ENCODE measurements at regions not wholly inside any gene's neighbourhood (a gene's known extent, or its start where the extent isn't known, plus 50 kb on each side); places are given as distances from the start of the nearest gene placed in this dataset.

DNA sequence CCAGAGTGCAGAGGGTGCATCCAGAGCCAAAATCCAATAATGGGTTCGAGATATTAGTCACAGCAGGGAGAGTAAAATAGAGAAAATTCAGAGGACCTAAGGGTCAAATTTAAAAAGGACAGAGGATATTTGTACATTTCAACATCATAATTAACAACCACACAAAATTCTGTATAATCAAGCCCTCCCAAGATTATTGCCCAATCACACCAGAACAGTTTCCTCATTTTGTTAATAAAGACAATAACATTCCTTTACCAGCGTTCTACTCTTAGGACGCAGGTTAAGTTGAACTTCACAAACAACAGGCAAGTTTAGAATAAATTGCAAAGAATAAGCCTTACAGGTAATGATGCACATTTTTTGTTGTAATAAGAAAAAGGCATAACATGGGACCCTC is 462.8 kb downstream of the PTPRC start:
- ATAC-seq (no peak), DNase-seq (no peak)
- no peaks in the 10 kb centered on the region for H3K27me3 Mint-ChIP-seq
- peaks cover 13% of the 10 kb centered on the region for H3K4me1 Mint-ChIP-seq
- peaks cover 5% of the 10 kb centered on the region for H3K36me3 Mint-ChIP-seq (ENCODE audit: low read depth)
- H3K9me3 Mint-ChIP-seq = peaks cover 18% of the 10 kb centered on the region
- H3K4me3 Mint-ChIP-seq = no peak overlapping the region
- H3K27ac Mint-ChIP-seq = no peak overlapping the region

DNA sequence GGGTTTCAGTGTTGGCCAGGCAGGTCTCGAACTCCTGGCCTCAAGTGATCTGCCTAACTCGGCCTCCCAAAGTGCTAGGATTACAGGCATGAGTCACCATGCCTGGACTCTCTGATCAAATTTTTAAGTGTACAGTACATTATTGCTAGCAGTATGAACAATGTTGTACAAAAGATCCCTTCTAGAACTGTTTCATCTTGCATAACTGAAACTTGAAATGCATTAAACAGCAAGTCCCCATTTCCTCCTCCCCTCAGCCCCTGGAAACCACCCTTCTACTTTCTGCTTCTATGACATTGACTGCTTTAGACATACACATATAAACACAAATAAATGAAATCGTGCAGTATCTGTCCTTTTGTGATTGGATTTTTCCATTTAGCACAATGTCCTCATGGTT is 463.4 kb downstream of the PTPRC start:
- H3K27ac Mint-ChIP-seq = no peak overlapping the region
- ATAC-seq = peak; percentile 24
- no peak overlapping the region for H3K4me3 Mint-ChIP-seq
- peaks cover 5% of the 10 kb centered on the region for H3K36me3 Mint-ChIP-seq (ENCODE audit: low read depth)
- H3K9me3 Mint-ChIP-seq = peaks cover 21% of the 10 kb centered on the region
- H3K4me1 Mint-ChIP-seq = peaks cover 13% of the 10 kb centered on the region
- no peak for DNase-seq
- no peaks in the 10 kb centered on the region for H3K27me3 Mint-ChIP-seq

DNA sequence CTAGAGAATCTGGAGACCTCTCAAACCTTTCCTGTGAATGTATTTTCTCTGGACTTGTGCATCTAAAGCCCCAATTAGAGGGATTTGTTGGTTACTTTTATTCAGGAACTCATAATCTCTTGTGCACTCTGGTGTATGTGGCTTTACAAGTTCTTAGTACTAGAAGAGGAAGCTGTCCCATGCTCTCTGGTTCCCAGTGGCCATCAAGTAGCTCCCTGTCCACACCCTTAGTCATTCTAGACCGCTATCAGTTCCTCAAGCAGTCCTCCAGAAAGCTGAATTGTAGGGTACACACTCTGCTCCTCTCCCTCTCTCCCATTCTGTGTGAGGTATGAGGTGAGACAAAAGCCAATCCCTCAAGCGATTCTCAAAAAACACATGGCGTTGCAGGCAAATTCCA is 470.3 kb downstream of the PTPRC start:
- ATAC-seq (no peak), DNase-seq (no peak)
- Mint-ChIP-seq H3K4me1 (no peaks in the 10 kb centered on the region), H3K4me3 (no peak overlapping the region), H3K27me3 (no peaks in the 10 kb centered on the region), H3K9me3 (peaks cover 26% of the 10 kb centered on the region), H3K36me3 (ENCODE audit: low read depth) (peaks cover 3% of the 10 kb centered on the region), H3K27ac (no peak overlapping the region)

DNA sequence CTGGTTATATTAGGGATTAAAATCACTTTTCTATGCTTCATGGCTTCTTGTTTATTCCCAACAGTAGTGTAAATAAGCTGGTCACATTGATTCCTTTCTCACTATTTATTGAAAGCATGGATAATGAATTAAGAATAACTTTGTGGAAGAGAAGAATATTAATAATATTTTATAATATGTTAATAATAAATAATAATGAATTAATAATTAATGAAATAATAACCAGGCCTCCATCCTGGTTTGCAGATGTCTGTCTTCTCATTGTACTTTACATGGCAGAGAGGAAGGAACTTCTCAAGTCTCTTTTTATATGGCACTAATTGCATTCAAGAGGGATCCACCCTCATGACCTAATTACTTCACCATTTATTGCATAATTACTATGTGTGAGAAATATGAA is 473.5 kb downstream of the PTPRC start:
- no peak for ATAC-seq
- Mint-ChIP-seq H3K9me3 (peaks cover 9% of the 10 kb centered on the region), H3K4me3 (no peak overlapping the region), H3K27ac (no peak overlapping the region), H3K4me1 (peaks cover 6% of the 10 kb centered on the region), H3K36me3 (ENCODE audit: low read depth) (no peaks in the 10 kb centered on the region), H3K27me3 (no peaks in the 10 kb centered on the region)
- no peak for DNase-seq

DNA sequence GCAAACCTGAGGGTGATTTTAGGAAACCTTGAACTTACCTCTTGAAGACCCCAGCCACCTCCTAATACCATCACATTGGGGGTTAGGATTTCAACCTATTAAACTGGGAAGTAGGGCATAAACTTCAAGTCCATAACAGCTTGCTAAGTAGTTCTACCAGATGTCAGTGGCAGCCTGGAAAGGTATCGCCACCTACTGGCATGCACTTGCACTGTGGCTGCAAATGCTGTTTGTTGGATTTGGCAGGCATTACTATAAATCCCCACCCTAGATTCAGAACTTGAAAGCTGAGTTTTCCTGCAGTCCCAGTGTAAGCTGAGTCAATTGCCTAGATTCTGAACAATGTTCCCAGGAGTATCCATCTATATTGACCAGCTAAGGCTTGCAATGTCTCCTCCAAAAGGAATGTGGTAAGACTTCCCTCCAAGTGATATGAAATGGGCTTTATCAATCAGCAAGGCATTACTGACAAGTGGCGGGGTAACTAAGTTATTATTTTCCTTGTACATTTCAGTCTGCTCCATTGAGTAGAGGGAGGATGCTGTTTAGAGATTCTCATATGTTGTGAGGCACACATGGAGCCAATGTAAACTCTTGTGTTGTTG is 474.5 kb downstream of the PTPRC start:
- no peak for ATAC-seq
- Mint-ChIP-seq H3K4me3 (no peak overlapping the region), H3K36me3 (ENCODE audit: low read depth) (no peaks in the 10 kb centered on the region), H3K4me1 (peaks cover 6% of the 10 kb centered on the region), H3K9me3 (peaks cover 3% of the 10 kb centered on the region), H3K27ac (no peak overlapping the region), H3K27me3 (no peaks in the 10 kb centered on the region)
- peak; percentile 69 for DNase-seq

DNA sequence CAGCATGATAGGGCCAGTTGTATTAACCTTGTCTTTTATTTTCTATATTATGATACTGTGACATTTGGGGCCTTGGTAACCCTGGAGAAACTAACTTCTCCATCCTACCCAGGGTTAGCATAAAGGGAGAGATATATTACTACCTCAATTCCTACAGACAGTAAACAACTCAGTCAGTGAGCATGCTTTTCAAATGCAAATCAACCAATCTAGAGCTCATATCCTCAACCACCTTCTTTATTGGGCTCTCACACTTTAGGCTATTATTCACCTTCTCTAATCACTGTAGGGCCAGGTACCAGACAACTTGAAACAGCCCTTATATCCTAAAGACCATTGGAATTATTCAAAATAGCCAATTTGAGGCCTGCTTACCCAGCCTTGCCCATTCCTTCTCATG is 477.6 kb downstream of the PTPRC start:
- H3K4me1 Mint-ChIP-seq = peaks cover 6% of the 10 kb centered on the region
- no peak overlapping the region for H3K4me3 Mint-ChIP-seq
- H3K9me3 Mint-ChIP-seq = no peaks in the 10 kb centered on the region
- ATAC-seq (no peak), DNase-seq (no peak)
- no peaks in the 10 kb centered on the region for H3K27me3 Mint-ChIP-seq
- no peak overlapping the region for H3K27ac Mint-ChIP-seq
- no peaks in the 10 kb centered on the region for H3K36me3 Mint-ChIP-seq (ENCODE audit: low read depth)

DNA sequence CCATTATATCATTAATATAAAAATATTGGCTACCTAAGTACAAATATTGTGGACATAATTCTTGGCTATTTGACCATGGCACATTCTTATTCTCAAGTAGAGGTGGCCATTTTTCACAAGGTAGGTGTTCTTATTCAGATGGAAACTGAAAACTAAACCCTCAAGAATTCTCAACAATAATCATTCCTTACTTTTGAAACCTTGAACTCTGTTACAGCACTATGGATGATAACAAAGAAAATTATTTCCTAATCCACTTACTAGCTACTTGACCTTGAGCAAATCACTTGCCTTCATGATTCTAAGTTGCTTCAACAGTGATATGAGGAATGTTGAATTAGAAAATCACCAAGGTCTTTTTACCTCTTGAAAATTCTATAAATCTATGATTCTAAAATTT is 482.2 kb downstream of the PTPRC start:
- Mint-ChIP-seq H3K4me3 (no peak overlapping the region), H3K9me3 (no peaks in the 10 kb centered on the region), H3K4me1 (peaks cover 15% of the 10 kb centered on the region), H3K36me3 (ENCODE audit: low read depth) (no peaks in the 10 kb centered on the region), H3K27me3 (no peaks in the 10 kb centered on the region), H3K27ac (no peak overlapping the region)
- ATAC-seq (no peak), DNase-seq (no peak)

DNA sequence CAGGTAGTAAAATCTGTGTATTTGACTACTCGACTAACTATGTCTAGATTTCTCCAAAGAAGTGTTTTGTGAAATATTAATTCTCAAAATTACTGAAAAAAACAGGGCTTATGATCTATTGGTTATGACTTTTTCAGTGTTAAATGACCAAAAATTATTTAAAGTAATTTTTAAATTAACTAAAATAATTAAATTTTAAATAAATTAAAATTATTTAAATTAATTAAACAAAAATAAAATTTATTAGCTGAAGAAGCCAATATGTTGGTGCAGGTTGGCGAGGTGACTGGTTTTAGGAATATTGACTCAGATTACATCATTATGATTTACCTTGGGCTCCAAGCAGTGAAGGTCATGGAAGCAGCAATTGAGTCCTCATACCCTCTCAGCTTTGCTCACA is 483.2 kb downstream of the PTPRC start:
- H3K27ac Mint-ChIP-seq = no peak overlapping the region
- DNase-seq (no peak), ATAC-seq (no peak)
- H3K27me3 Mint-ChIP-seq = no peaks in the 10 kb centered on the region
- no peaks in the 10 kb centered on the region for H3K9me3 Mint-ChIP-seq
- no peaks in the 10 kb centered on the region for H3K36me3 Mint-ChIP-seq (ENCODE audit: low read depth)
- peaks cover 15% of the 10 kb centered on the region for H3K4me1 Mint-ChIP-seq
- H3K4me3 Mint-ChIP-seq = no peak overlapping the region

DNA sequence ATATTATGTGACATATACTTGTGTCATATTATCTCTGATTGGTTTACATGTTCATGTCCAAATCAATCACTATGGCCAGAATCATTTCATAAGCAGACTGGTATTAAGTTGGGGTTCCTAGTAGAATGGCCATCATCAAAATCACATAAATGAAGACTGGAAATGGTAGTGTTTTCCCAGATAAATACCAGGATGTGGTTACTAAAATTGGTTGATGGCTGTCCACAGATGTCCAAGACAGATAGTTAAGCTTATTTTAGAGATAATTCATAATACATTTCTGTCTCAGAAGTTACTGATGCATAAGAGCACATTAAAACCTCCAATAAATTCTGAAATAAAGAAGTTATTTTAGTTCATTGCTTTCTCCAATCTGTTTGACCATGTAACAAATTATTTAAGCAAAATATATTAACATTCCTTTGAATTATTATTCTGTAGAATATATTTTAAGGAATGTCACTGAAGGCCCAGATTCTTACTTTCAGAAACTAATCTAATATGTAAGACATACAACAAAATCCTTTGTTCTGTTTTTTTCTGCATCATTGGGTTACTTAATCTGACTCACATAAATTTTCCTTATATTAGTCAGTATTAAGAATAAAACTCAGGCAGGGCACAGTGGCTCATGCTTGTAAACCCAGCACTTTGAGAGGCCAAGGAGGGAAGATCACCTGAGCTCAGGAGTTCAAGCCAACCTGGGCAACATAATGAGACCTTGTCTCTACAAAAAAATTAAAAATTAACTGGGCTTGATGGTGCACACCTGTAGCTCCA is 483.9 kb downstream of the PTPRC start:
- Mint-ChIP-seq H3K4me3 (no peak overlapping the region), H3K27ac (no peak overlapping the region), H3K27me3 (no peaks in the 10 kb centered on the region), H3K36me3 (ENCODE audit: low read depth) (no peaks in the 10 kb centered on the region), H3K9me3 (no peaks in the 10 kb centered on the region), H3K4me1 (peaks cover 15% of the 10 kb centered on the region)
- ATAC-seq (no peak), DNase-seq (no peak)

DNA sequence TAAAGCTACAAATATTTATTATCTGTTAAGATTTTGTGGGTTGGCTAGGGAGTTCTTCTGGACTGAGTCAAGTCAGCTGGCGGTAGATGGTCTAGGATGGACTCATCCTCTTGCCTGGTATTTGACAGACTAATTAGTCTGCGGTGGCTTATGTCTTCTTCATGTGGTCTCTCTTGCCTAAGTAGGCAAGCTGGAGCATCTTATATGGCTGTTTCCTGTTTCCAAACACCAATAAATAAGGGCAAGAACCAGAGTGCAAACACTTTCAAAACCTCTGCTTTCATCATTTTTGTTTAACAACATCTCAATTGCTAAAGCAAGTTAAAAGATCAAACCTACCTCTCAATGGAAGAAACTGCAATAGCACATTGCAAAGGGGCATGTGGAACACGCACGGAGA is 484.8 kb downstream of the PTPRC start:
- DNase-seq = no peak
- no peaks in the 10 kb centered on the region for H3K9me3 Mint-ChIP-seq
- no peaks in the 10 kb centered on the region for H3K36me3 Mint-ChIP-seq (ENCODE audit: low read depth)
- ATAC-seq = peak; percentile 63
- H3K4me1 Mint-ChIP-seq = peaks cover 15% of the 10 kb centered on the region
- H3K4me3 Mint-ChIP-seq = no peak overlapping the region
- no peaks in the 10 kb centered on the region for H3K27me3 Mint-ChIP-seq
- peak overlapping the region; percentile 54 for H3K27ac Mint-ChIP-seq

DNA sequence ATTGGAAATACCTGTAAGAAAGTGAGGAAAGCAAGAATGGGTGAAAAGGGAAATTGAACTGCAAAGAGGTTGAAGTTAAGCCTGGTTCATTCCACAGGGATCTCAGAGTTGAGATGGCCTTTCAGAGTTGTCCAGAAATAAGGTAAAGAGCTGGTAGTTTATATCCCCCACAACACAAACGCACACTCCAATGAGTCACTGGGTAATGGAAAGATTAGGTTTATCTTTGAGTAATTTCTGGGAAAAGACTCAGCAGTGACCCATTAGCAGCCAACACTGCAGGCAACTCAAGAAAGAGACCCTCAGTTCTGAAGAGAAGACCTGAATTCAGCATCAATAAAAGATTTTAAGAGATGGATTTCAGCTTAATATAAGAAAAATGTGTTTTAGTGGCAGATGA is 485.5 kb downstream of the PTPRC start:
- peak; percentile 72 for ATAC-seq
- Mint-ChIP-seq H3K4me3 (no peak overlapping the region), H3K9me3 (no peaks in the 10 kb centered on the region), H3K27me3 (no peaks in the 10 kb centered on the region), H3K27ac (peak overlapping the region; percentile 55), H3K36me3 (ENCODE audit: low read depth) (no peaks in the 10 kb centered on the region), H3K4me1 (peaks cover 15% of the 10 kb centered on the region)
- DNase-seq = no peak

DNA sequence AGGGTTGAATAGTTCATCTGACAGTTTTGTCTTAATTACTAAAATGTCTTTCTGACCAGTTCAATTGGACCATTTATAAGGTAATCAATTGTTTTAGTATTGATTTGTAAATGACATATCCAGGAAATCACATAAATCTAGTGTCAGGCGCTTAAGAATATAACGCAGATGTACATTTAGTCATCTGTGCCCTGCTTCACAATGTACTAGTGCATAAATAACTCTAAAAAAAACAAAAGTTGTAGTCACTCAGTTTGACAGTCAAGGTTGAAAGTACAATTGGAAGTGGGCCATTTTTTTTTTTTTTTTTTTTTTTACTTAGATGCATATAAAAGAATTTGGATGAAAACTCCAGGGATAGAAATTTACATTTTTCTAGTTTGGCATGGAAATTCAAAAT is 490.4 kb downstream of the PTPRC start:
- Mint-ChIP-seq H3K36me3 (ENCODE audit: low read depth) (peaks cover 2% of the 10 kb centered on the region), H3K27ac (no peak overlapping the region), H3K4me3 (no peak overlapping the region), H3K9me3 (peaks cover 4% of the 10 kb centered on the region), H3K27me3 (no peaks in the 10 kb centered on the region), H3K4me1 (peaks cover 4% of the 10 kb centered on the region)
- ATAC-seq = no peak
- DNase-seq = no peak

DNA sequence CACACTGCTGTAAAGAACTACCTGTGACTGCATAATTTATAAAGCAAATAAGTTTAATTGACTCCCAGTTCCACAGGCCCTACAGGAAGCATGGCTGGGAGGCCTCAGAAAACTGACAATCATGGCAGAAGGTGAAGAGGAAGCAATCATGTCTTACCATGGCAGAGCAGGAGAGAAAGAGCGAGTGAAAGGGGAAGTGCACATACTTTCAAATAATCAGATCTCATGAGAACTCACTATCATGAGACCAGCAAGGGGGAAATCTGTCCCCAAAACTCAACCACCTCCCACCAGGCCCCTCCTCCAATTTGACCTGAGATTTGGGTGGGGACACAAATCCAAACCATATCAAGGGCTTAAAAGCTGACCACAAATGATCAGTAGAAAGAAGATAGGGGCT is 493.2 kb downstream of the PTPRC start:
- peaks cover 4% of the 10 kb centered on the region for H3K9me3 Mint-ChIP-seq
- no peak overlapping the region for H3K27ac Mint-ChIP-seq
- H3K36me3 Mint-ChIP-seq (ENCODE audit: low read depth) = peaks cover 2% of the 10 kb centered on the region
- ATAC-seq (no peak), DNase-seq (no peak)
- H3K4me3 Mint-ChIP-seq = no peak overlapping the region
- H3K4me1 Mint-ChIP-seq = no peaks in the 10 kb centered on the region
- no peaks in the 10 kb centered on the region for H3K27me3 Mint-ChIP-seq

DNA sequence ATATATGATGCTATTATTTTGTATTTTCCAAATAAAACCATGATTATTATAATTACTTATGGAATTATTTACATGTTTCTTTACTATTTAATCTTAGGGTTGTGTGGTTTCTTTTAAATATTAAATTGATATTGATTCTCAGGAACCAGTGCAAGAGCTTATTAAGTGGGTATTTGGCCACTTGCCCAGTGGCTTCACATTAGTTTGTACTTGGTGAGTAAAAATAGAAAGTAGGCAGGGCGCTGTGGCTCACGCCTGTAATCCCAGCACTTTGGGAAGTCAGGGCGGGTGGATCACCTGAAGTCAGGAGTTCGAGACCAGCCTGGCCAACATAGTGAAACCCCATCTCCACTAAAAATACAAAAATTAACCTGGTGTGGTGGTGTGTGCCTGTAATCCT is 497.1 kb downstream of the PTPRC start:
- Mint-ChIP-seq H3K4me3 (no peak overlapping the region), H3K27ac (no peak overlapping the region), H3K9me3 (peaks cover 4% of the 10 kb centered on the region), H3K36me3 (ENCODE audit: low read depth) (peaks cover 2% of the 10 kb centered on the region), H3K4me1 (no peaks in the 10 kb centered on the region), H3K27me3 (no peaks in the 10 kb centered on the region)
- ATAC-seq (no peak), DNase-seq (no peak)

DNA sequence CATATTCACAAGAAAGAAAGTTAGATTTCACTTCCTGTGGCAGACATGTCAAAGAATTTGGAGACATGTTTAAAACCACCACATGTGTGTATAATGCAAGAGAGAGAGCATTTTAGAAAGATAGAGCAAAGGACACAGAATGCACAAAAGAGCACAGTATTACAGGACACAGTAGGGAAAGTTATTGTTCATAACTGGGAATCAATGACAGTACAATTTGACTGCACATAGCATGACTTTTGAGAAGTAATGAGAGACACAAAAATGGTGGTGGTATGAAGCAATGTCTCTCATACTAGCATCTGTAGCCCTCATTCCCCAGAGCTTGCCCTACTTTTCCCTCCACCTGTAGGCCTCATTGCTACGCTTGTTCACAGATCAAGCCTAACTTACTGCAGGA is 499.2 kb downstream of the PTPRC start:
- Mint-ChIP-seq H3K27me3 (peaks cover 2% of the 10 kb centered on the region), H3K4me3 (no peak overlapping the region), H3K36me3 (ENCODE audit: low read depth) (no peaks in the 10 kb centered on the region), H3K9me3 (no peaks in the 10 kb centered on the region), H3K27ac (no peak overlapping the region), H3K4me1 (no peaks in the 10 kb centered on the region)
- ATAC-seq (no peak), DNase-seq (no peak)
